A172 (cell line): ENCODE measurements at regions not wholly inside any gene's neighbourhood (a gene's known extent, or its start where the extent isn't known, plus 50 kb on each side); places are given as distances from the start of the nearest gene placed in this dataset.
A peak's percentile ranks its signal among the peaks of the same experiment; 100 is the strongest.

Experiments used
- DNase-seq: peaks from one replicate; pipeline ENCODE4 v3.0.0-alpha.2; 2015; ENCODE audit warnings: low spot score

DNA sequence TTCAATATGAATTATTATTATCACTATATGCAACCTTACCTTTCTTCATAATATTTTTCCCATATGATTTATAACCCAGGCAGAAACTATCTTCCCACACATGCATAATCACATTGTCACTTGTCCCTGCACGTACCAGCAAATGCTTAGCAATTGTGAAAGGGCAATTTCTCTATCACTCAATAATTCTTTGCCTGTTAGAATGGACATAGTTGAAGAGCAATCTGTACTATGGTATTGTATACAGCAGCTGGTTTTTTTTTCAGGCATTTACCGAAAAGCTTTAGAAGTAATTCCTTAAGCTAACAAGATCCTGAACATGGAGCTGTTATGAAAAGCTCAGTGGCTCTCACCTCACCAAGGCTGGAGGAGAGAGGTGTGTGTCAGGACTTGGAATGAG is 999.5 kb downstream of the TUSC7 start:
- no peak for DNase-seq

DNA sequence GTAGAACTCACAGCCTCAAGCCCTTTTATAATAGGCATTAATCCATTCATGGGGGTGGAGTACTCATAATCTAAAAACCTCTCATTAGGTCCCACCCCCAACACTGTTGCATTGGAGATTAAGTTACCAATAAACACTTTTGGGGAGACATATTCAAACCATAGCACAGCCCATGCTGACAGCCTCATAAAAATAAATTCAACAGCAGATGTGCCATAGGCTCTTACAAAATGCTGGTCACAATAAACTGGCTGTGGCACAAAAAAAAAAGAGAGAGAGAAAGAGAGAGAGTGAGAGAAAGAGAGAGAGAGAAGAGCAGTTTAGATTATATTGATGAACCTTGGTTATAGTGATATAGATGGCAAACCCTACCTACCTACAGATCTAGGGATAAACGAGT is 1000.9 kb downstream of the TUSC7 start:
- no peak for DNase-seq

DNA sequence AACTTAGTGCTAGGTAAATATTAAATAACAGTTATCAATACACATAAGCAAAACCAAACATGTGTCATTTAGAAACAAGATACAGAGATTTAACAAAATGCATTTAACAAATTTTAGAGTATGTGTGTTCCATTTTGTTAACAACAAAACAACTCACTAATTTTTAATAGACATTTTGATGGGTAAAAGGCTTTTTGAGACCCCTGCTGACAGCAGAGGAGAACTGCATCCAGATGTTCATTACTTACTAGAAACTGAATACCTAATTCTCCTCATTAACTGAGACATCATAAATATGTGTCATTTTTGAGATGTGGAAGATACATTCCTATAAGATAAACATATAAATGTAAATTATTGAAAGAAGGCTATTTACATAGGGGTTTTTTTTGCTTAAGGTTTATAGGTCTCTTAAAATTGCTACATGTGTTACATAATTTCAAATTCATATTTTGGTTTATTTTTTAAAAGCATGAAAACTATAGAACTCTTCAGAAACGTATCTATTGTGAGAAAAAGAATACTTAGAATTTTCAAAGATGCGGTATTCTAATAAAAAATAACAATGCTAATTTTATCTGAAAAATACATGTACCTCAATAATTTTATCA is 1009.8 kb downstream of the TUSC7 start:
- peak; percentile 4 for DNase-seq

DNA sequence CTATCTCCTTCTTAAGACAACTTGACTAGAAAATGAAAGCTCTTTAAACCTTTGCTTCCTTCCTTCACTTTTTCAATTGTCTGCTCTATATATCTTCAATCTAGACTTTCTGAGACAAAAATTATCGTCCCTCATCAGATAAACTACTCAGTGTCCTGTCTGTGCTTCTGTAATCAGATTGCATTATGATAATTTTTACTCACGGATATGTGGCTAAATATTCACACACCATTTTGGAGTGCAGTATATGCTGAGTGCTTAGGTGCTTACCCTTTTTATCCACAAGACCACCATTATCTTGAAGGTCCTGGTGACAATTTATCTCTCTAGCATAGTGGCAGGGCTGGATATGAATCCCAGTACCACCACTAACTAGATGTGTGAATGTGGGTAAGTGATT is 1012.3 kb downstream of the TUSC7 start:
- no peak for DNase-seq

DNA sequence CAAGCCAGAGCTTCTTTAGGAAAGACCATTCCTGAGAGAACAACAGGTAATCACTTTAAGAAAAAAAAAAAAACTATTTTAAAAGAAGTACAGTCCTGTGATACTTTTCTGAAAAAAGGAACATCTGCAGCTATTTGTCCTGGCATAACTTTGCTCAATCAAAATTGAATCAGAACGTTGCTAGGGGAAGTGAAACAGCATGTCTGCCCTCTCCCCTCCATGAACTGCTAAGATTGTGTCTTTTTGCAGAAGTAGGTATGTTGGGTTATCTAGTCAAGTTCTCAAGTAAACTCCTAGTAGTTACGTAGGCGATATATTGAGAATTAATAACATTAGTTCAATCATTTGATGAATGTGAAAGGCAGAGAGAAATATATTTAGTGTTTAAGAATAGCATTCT is 1013.3 kb downstream of the TUSC7 start:
- no peak for DNase-seq

DNA sequence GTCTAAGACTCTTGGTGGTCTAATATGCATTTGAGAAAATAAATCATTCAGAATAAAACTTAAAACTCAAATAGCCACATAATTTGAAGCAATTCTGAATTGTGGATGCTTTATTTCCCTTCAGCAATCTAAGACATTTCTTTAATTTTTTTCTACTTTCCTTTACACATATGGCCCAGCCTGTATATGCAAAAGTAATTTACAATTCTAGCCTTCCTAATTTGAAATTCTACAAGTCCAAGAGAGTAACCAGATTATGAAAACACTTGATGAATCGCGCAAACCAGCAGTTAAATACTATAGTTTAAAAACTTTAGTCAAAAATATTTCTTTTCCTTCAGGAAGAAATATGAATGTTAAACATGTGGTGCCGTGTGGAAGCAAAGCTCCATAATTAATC is 1014.2 kb downstream of the TUSC7 start:
- no peak for DNase-seq

DNA sequence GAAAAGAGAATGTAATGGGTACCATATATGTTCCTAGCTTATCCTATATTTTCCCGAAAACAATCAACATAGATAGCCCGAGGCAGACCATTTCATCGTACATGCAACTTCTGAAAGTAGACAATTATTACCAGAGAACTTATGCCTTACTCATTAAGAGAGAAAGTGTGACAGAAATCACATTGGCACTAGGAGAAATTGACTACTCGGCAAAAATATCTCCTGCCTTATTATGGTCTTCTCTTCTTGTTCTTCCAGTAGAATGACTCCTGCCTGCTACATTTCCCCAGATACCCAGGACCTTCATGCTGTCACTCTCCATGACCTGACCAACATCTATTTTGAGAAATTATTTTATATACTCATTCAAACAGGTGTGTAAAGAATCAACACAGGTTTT is 1015.7 kb downstream of the TUSC7 start:
- no peak for DNase-seq

DNA sequence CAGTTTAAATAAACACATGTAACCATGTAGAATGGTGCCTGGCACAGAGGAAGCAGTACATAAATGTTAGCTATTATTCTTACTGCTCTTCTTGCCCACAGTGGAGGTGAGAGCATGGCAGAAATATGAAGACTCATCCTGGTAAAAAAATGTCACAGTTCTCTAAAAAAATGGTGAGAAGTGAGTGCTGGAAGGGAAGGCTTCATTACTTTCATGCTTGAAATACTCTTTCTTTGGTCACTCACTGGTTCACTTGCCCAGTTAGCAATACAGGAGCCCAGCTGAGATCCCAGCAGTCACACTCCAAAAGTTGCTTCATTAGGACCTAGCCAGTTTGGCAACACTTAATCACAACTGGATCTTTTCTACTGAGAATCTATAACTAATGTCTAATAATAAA is 1017.2 kb downstream of the TUSC7 start:
- no peak for DNase-seq

DNA sequence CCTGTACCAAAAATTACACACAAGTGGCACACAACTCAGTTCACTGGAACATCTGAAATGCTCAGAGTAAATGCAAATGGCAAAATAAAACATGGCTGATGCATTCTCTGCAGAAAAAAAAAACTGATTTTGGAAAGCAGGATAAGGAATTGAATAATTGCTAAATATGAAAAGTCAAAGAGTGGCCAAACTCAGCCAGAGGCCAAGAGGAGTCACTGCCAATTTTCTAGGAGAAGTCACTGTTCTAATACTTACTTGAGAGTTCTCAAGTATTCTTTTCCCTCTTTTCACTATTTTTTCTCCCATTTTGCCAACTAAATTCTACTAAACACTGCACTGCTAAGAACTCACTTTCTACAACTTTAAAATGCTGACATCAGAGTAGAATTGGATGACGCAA is 1018.6 kb downstream of the TUSC7 start:
- DNase-seq, result no peak

DNA sequence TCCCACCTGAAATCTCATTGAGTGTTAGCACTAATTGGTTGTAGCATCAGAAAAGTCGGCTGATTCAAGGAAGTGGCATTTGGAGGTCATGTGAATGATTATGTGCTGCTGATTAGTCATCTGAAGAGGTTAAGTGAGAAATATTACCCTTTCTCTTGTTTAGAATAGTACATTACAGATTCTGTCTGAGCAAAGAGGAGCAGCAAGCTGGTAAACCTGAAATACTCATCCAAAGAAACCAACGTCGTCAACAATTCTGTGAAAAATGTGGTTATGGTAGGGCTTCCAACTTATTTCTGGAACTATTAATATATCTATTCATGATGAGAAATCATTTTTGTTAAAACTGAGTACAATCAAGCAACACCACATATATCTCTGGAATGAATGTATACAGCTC is 1024.9 kb downstream of the TUSC7 start:
- no peak for DNase-seq

DNA sequence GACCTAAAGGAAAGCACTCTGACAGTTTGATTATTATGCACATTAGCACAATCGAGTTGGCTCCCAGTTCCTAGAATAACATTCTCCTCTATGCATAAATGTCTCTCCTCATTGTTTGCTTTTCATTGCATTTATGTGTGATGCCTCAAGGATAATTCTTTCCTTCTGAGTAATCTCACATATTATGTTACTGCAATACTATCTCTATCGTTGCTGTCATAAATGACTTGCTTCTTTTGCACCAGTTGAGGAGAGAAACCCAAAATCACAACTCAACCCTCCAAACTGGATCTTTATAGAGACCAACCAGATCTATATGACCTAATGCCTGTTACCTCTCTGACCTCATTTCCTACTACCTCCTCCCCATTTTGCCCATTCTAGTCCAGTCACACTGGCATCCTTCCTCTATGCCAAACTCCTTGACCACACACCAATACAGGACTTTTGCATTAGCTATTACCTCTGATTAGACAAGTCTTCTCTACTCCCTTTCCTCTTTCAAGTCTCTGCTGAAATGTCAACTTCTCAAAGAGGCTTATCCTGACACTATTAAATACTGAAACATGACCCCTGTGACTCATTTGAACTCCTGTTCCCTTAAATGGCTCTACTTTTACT is 1026.0 kb downstream of the TUSC7 start:
- DNase-seq, result no peak

DNA sequence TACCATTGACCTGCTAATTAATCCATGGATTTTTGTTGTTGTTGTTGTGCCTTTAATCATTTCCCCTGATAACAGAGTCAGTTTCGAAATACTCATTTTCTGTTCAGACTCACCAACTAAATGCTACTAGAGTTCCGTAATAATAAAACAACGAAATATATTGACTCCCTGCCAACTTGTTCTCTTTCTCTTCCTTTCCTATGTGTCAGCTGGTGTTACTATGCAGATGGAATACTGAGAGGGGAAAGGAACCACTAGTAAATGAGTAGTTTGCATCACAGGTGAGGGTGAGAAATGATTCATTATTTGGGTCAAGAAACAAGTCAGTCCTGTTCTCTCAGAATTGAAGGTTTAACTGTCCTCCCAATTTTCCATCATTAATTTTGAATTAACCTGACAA is 1027.3 kb downstream of the TUSC7 start:
- DNase-seq, result no peak

DNA sequence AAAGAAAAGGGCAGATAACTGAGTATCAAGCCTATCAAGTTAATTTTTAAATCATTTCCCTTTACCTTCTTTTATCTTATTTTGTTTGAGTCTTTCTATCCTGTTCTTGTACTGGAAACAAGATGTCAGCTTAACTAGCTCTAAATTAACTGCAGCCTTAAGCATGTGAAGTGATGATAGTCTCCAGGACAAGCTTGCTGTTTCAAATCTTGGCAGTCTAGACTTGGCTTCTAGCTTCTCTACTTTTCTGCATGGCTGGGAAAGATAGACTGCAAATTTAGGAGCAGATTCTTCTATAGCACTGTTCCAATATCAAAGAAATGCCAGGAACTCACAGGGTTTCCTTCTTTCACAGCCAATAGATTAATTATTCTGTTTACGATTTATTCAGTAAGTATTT is 1034.4 kb downstream of the TUSC7 start:
- no peak for DNase-seq

DNA sequence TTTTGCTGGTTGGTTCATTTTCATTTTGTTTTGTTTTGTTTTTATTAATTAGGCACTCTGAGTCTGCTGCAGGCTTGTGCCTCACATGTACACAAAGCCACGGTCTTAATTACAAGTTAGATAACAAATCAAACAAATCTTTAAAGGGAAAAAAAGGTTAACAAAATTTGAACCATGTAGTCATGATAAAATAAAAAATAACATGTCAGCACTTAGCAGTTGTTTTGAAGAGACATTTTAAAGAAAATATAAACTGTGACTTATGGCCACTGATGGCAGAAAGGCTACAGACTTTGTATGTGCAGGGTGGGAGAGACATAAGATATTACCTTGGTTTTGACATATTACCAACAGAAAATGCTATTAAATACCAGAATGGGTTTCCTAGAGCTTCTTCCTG is 1035.4 kb downstream of the TUSC7 start:
- no peak for DNase-seq

DNA sequence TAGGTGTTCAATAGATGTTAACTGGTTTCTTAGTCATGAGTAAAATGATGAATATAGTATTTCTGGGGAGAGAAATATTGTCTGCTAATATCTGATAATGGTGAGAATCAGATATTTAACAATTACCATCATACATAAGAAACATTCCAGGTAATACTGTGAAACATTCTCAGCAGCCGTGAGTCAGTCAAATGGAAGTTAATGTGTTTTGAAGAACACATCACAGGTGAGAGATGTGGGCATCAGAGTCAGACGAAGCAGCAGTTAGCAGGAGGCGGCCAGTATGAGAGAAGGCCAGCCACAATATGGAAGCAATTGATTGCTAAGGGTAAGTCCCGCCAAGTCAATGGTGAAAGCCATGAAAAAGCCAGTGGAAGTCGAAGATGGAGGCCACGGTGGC is 1035.9 kb downstream of the TUSC7 start:
- no peak for DNase-seq

DNA sequence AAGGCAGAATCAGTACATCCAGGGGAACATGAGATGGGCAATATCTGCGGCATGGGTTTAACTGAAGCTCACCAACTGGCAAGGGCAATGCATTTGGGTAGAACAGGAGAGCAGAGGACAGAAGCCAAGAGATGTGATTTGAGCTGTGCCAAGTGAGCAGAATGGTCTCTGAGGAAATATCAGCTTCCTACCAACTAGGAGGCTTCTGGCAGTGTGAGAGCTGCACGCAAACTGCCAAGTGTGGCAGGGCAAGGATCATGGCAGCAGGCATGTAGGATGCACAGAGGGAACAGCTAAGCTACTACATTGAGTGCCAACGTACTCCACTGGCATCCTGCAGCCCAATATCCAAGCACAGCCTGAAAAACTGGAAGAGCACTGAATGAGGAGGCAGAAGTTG is 1036.5 kb downstream of the TUSC7 start:
- no peak for DNase-seq

DNA sequence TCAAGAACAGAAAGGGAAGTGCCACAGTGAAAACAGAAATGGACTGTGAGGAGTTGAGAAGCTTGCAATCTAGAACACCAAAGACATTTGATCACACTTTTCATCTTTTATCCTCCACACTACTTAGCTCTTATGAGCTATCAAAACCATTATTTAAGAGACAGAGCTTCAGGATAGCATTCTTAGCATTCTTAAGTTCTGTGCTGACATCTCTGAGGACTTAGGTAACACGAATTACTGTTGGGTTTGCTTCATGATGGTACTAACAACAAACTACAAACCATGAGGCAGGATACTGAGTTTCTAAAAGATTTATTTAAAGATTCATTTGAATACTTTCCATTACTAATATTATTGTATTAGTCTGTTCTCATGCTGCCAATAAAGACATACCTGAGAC is 1038.6 kb downstream of the TUSC7 start:
- DNase-seq, result no peak

DNA sequence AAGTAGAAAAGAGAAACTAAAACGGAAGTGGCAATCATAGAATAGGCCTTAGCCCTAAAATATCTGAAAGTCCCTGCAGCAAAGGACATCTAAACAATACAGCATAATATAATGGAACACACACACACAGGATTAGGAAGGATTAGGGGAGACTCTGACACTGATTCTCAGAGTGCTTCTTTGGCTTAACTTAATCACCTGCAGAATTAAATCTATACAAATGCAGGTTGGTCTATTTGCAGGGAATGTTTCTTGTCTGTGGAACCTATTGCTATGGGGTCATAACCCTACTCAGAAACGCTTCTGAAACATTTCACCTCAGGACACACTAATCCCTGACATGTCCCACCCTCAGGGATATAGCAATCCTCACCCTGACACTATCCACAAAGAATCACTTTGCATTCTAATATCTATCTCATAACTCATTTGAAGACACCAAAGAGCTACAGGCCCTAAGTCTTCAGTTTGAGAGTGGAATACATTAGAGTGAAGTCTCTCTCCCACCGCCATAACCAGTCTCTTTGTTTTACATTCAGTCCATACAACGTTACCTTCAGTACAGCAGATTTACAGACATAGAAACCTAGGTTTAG is 1041.2 kb downstream of the TUSC7 start:
- no peak for DNase-seq

DNA sequence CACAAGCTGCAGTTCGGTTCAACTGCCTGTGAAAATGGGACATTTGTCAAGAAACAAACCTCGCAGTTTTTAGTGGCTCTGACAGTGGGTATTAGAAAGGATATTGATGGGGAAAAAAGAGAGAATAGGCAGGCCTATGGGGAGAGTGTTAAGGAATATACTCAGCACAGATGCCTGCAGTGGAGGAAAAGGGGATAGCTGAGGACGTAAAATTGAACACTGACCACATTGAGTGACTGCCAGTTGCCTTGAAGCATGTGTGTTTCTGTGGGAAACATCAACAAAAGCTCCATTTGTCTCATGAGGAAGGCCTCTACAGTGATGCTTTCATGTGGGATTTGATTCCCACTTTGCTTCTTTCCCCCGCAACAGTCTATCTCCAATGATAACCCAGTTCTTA is 1042.1 kb downstream of the TUSC7 start:
- no peak for DNase-seq

DNA sequence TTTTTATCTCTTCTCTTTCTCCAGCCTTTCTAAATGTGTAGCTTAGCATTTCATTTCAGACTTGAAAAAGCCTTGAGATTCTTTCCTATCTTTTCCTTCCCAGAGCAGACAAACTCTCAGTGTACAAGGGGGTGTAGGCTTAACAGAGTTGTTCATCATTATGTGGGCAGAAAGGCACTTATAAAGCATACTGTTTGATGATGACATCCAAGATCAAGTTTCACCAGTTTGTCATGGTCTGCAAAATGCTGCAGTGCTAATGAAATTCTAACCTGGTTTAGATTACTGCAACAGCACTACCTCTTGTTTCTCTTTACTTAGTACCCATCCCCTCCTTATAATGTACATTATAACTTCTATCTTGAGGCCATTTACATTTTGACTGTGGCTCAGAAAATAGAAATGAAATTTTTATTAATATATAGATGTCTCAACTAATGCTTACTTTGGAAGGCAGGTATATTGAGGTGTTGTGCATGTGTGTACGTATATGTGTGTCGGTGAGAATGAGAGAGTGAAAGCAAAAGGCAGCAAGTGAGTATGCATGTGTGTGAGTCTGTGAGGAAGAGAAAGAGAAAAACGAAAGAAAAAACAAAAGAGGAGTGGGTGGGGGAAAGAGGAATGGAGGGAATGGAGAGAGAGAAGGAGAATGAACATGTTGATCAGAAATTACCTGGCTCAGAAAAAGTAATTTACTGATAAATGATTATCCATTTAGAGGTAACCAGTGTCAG is 1043.6 kb downstream of the TUSC7 start:
- no peak for DNase-seq

DNA sequence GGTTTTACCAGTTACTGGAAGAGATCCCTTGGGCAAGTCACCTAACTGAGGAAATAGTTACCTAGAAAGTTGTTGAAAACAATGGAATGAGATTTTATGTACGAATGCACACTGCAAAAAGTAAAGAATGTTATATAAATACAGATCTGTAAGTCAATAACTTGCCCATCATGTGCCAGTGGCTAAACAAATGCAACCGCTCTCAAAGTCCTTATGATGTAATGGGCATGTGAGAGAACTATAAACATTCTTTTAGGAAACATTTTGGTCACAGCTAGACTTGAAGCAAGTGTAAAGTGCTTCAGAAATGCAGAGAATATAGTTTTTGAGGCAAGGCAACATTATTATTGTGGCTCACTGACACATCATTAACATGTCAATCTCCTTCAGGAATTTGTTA is 1044.5 kb downstream of the TUSC7 start:
- DNase-seq, result no peak

DNA sequence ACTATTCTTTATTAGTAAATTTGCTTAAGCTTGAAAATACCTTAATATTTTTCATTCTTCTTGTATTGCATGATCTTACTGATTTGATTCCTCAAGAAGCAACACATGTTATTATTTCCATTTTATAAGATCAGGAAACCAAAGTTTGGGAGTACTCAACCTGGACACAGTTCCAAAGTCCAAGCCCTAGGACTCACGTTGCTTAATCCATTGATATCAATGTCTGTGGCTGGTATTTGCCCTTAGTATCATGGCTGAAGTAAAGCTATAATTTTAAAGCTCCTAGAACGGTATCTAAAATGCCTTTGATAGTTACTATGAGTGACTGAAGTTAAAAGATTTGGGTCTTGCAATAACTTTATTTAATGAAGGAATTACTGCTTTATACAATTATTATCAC is 1045.3 kb downstream of the TUSC7 start:
- no peak for DNase-seq

DNA sequence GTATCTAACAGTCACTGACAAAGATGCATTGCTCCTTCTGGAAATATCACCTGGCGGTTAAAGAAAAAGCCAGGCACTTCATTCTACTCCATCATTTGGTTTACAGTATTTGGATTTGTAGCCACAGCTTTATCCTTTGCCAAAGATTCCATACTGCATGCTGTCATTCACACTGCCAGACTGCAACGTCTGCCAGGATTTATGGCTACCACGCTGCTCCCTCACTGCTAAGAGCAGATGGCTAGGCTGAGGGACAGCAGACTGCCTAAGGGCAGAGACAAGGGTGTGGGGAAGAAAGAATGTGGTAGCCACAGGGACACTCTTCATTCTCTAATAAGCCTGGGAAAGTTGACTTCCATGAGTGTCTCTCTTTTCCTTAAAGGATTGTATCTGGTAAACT is 1047.0 kb downstream of the TUSC7 start:
- DNase-seq, result no peak
